Vagina (tissue), 2 donors: ENCODE measurements at regions not wholly inside any gene's neighbourhood (a gene's known extent, or its start where the extent isn't known, plus 50 kb on each side); places are given as distances from the start of the nearest gene placed in this dataset.

Experiments
- POLR2A ChIP-seq, 2 donors: fragments of 450-650 bp; IDR thresholded peaks; one replicate each; pipeline ENCODE4 v1.6.1; 2017; ENCODE audit warnings: antibody characterized with exemption in 2 of 2, mild to moderate bottlenecking in 2 of 2, moderate library complexity in 2 of 2
- TF ChIP-seq, protein P1 (sequence below), 3 experiments: fragments of 450-650 bp in 2 of 3; fragments of 200-600 bp in 1 of 3; sonication (generic) in 1 of 3; IDR thresholded peaks; one replicate each; pipeline ENCODE4 v1.5.1; 2017 to 2019; ENCODE audit warnings: antibody characterized with exemption in 3 of 3, mild to moderate bottlenecking in 2 of 3, moderate library complexity in 2 of 3

DNA sequence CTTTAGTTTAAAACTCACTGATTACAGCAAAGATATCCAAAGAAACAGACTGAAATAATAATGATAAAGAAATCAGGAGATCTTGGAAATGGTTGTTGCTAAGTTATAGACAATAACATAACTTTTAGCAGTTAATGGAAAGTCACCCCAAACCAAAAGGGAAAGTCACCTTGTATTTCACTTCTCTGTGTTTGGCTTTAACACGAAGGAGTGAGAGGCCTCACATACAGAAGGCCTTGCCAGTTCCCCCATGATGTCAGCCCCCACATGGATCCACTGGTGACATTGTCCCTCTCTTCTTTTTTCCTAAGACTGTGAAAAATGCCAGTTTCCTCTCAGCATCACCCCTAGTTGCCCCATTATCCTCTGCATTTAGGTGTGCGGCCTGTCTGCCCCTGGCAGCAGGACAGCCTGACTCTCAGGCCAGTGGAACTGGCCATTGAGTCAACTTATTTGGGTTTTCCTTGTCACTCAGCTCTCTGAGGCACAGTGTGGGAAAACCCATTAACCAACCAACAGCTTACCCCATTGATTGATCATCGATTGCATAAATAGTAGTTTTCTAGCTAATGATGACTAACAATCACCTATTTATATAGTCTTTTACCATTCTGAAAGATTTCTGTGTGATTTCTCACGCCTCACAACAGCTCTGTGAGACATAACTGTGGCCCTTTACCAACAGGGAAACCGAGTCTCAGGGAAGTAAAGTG lies 308.1 kb downstream of the PTTG2 start:
- TF ChIP-seq POLR2A (IDR thresholded peaks at IDR 0.05) = no peak
- TF ChIP-seq, protein P1, sequence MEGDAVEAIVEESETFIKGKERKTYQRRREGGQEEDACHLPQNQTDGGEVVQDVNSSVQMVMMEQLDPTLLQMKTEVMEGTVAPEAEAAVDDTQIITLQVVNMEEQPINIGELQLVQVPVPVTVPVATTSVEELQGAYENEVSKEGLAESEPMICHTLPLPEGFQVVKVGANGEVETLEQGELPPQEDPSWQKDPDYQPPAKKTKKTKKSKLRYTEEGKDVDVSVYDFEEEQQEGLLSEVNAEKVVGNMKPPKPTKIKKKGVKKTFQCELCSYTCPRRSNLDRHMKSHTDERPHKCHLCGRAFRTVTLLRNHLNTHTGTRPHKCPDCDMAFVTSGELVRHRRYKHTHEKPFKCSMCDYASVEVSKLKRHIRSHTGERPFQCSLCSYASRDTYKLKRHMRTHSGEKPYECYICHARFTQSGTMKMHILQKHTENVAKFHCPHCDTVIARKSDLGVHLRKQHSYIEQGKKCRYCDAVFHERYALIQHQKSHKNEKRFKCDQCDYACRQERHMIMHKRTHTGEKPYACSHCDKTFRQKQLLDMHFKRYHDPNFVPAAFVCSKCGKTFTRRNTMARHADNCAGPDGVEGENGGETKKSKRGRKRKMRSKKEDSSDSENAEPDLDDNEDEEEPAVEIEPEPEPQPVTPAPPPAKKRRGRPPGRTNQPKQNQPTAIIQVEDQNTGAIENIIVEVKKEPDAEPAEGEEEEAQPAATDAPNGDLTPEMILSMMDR (IDR thresholded peaks at IDR 0.05) = no peak
